ENCODE measurements at regions not wholly inside any gene's neighbourhood (a gene's known extent, or its start where the extent isn't known, plus 50 kb on each side); places are given as distances from the start of the nearest gene placed in this dataset.
"Not testable (repeated sequence)": the region's sequence is repeated elsewhere in the genome, so short reads cannot be mapped to it uniquely, and the experiment has no call there.

DNA sequence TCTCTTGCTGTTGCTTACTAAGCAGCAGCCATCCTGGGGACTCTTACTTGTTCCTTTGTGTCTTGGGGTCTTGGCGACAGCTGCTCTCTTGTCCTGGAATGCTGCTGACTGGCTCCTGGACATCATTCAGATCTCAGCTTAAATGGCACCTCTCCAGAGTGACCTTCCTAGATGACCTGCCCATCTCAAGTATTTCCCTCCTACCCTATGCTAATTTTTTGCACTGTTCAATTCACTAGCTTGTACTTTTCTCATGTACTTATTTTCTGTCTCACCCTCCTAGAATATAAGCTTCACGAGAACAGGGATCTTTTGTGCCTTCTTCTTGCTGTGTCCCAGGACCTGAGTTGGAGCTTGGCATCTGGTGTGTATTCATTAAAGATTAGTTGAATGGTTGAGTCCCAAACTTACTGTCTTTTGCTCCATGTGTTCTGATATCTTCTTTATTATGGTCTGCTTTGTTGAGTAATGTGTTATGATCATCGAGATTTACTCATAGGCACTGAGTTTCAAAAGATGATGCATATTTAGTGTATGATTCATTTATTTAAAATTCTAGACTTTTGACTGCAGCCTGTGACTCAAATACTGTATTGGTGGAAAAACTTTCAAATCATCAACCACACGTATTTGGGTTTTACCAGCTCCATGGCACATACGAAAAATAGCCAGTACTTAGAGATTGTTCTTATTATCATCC is 302.1 kb upstream of the PLGLB2 start:
- not testable (repeated sequence) for H3K9ac ChIP-seq (ENCODE audit: low read depth, low read length); H3K27ac ChIP-seq (ENCODE audit: low read depth, low read length); H3K36me3 ChIP-seq (ENCODE audit: control insufficient read depth, insufficient read depth, low read length); H3K4me1 ChIP-seq (ENCODE audit: control insufficient read depth, insufficient read depth, low read length); H3K27me3 ChIP-seq (ENCODE audit: control insufficient read depth, insufficient read depth, low read length); H3K9me3 ChIP-seq (ENCODE audit: control insufficient read depth, insufficient read depth, low read length); H3K4me3 ChIP-seq (ENCODE audit: low read depth, low read length)

DNA sequence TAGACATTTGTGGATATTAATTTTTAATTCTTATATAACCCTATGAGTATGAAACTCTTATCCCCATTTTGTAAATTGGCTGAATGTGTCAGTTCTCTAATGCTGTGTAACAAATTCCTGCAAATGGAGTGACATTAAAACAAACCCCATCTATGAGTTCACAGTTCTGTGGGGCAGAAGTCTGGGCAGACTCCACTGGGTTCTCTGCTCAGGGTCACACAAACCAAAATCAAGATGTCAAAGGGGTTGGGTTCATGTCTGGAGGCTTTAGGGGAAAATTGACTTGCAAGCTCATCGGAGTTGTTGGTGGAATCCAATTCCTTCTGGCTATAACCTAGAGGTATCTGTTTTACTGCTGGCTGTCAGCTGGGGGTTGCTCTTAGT is 301.6 kb upstream of the PLGLB2 start:
- H3K36me3 ChIP-seq (ENCODE audit: control insufficient read depth, insufficient read depth, low read length); H3K27ac ChIP-seq (ENCODE audit: low read depth, low read length); H3K9ac ChIP-seq (ENCODE audit: low read depth, low read length); H3K4me1 ChIP-seq (ENCODE audit: control insufficient read depth, insufficient read depth, low read length); H3K27me3 ChIP-seq (ENCODE audit: control insufficient read depth, insufficient read depth, low read length); H3K4me3 ChIP-seq (ENCODE audit: low read depth, low read length); H3K9me3 ChIP-seq (ENCODE audit: control insufficient read depth, insufficient read depth, low read length): not testable (repeated sequence)

DNA sequence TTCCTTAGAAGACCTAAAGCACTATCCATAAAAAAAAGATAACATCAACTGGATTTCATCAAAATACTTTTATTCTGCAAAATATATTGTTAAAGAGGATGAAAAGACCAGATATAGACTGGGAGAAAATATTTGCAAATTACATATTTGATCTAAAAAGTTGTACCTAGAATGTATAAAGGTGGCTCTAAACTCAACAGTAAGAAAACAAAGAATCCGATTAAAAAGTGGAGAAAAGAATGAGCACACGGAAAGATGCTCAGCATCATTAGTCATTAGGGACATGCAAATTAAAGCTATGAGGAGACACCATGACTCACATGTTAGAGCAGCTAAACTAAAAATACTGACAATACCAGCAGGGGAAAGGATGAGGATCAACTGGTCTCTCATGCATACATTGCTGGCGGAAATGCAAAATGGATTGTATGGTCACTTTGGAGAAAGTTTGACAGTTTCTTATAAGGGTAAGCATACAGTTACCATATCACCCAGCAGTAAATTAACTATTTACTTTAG is 298.4 kb upstream of the PLGLB2 start:
- not testable (repeated sequence) for H3K9me3 ChIP-seq (ENCODE audit: control insufficient read depth, insufficient read depth, low read length); H3K27ac ChIP-seq (ENCODE audit: low read depth, low read length); H3K4me3 ChIP-seq (ENCODE audit: low read depth, low read length); H3K9ac ChIP-seq (ENCODE audit: low read depth, low read length); H3K27me3 ChIP-seq (ENCODE audit: control insufficient read depth, insufficient read depth, low read length); H3K4me1 ChIP-seq (ENCODE audit: control insufficient read depth, insufficient read depth, low read length); H3K36me3 ChIP-seq (ENCODE audit: control insufficient read depth, insufficient read depth, low read length)

DNA sequence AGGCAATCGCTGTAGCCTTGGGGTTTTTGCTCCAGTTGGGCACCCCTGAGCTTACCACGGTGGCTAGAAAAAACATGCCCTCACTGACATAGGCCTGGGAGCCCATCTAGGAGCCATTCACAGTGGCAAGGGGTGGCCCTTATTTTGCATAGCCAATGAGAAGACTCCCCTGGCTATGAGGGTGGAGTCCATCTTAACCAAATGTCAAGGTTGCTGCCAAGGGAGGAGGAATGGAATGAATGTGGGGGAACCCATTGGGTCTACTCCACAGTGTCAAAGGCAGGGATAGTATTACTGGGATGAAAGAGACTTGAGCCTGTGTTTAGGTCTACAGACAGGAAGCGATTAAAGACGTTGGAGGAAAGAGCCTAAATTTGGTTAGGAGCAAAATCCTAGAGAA is 295.7 kb upstream of the PLGLB2 start:
- not testable (repeated sequence) for H3K36me3 ChIP-seq (ENCODE audit: control insufficient read depth, insufficient read depth, low read length); H3K27ac ChIP-seq (ENCODE audit: low read depth, low read length); H3K9me3 ChIP-seq (ENCODE audit: control insufficient read depth, insufficient read depth, low read length); H3K27me3 ChIP-seq (ENCODE audit: control insufficient read depth, insufficient read depth, low read length); H3K4me3 ChIP-seq (ENCODE audit: low read depth, low read length); H3K9ac ChIP-seq (ENCODE audit: low read depth, low read length); H3K4me1 ChIP-seq (ENCODE audit: control insufficient read depth, insufficient read depth, low read length)

DNA sequence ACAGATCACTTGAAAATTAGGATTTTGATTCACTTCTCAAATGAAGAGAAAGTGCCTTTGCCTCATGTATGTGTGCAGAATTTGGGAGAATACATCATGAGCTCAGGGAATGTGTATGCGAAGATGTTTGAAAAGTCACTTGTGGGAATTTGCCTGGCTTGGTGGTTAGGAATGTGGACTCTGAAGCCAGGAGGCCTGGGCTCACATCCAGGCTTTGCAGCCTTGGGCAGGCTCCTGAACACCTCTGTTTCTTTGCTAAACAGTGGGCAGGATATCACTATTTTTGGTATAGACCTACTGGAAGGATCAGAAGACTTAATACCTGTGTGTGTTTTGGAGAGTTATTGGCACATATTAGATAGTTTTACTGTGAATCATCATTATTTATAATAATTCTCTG is 295.0 kb upstream of the PLGLB2 start:
- H3K4me1 ChIP-seq (ENCODE audit: control insufficient read depth, insufficient read depth, low read length); H3K27me3 ChIP-seq (ENCODE audit: control insufficient read depth, insufficient read depth, low read length); H3K27ac ChIP-seq (ENCODE audit: low read depth, low read length); H3K36me3 ChIP-seq (ENCODE audit: control insufficient read depth, insufficient read depth, low read length); H3K9me3 ChIP-seq (ENCODE audit: control insufficient read depth, insufficient read depth, low read length); H3K4me3 ChIP-seq (ENCODE audit: low read depth, low read length); H3K9ac ChIP-seq (ENCODE audit: low read depth, low read length): not testable (repeated sequence)

DNA sequence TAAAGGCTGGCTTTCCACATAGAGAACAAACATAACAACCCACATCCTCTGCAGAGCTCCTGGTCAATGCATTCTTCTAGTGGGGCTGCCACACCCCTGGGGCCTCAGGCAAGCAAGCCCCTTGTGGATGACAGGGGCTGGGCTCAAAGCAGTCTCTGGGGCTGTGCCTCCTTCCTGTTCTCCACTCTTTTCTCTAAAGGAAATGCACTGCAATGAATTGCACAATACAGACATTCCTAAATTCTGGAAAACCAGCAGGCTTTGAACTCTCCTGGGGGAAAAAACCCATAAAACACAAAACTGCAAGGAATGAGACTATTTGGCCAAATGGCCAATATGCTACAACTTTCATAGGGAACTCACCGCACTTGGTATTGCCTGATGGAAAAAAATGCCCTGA is 293.9 kb upstream of the PLGLB2 start:
- not testable (repeated sequence) for H3K4me3 ChIP-seq (ENCODE audit: low read depth, low read length); H3K36me3 ChIP-seq (ENCODE audit: control insufficient read depth, insufficient read depth, low read length); H3K9ac ChIP-seq (ENCODE audit: low read depth, low read length); H3K4me1 ChIP-seq (ENCODE audit: control insufficient read depth, insufficient read depth, low read length); H3K9me3 ChIP-seq (ENCODE audit: control insufficient read depth, insufficient read depth, low read length); H3K27me3 ChIP-seq (ENCODE audit: control insufficient read depth, insufficient read depth, low read length)
- peak overlapping the region; percentile 73 for H3K27ac ChIP-seq (ENCODE audit: low read depth, low read length)

DNA sequence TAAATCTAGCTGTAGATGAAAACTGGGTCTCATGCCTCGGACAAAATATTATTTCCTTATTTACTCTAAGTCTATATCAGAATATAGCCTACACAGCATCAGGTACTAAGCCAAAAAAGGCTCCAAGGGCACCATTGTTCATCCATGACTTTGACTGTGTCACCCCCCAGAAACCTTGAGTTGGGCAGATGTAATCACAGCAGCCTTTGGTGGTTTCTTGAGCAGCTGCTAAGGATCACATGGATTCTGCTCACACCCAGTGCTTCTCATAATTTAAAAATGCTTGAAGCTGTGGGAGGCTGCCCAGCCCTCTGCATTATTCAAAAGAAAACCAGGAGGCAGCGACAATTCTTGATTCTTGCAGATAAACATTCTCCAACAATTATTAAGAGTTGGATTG is 293.5 kb upstream of the PLGLB2 start:
- not testable (repeated sequence) for H3K27me3 ChIP-seq (ENCODE audit: control insufficient read depth, insufficient read depth, low read length); H3K4me1 ChIP-seq (ENCODE audit: control insufficient read depth, insufficient read depth, low read length); H3K4me3 ChIP-seq (ENCODE audit: low read depth, low read length); H3K36me3 ChIP-seq (ENCODE audit: control insufficient read depth, insufficient read depth, low read length); H3K9ac ChIP-seq (ENCODE audit: low read depth, low read length); H3K9me3 ChIP-seq (ENCODE audit: control insufficient read depth, insufficient read depth, low read length)
- H3K27ac ChIP-seq (ENCODE audit: low read depth, low read length): peak overlapping the region; percentile 73

DNA sequence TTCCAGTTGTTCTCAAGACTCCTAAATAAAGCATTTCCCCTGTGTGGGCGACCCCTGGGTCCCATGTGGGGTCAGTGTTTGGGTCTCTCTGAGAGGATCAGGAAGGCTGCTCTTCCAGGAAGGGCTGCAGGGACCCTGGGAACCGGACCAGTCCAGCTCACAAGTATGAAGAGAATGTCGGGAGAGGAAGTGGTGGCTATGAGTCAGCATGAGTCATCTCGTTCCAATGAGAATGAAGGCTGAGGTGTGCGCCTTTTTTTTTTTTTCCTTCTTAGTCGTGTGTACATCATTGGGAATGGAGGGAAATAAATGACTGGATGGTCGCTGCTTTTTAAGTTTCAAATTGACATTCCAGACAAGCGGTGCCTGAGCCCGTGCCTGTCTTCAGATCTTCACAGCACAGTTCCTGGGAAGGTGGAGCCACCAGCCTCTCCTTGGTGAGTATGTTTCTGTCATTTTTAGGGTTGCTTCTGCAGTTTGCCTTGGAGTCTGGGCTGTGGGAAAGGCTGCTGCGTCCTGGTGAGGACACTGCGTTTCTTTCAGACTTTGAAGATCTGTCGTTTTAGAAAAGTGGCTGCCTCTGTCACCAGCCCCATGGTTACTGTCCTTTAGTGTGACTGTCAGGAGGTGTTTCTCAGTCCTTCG is 292.6 kb upstream of the PLGLB2 start:
- H3K4me1 ChIP-seq (ENCODE audit: control insufficient read depth, insufficient read depth, low read length); H3K9me3 ChIP-seq (ENCODE audit: control insufficient read depth, insufficient read depth, low read length); H3K36me3 ChIP-seq (ENCODE audit: control insufficient read depth, insufficient read depth, low read length); H3K27me3 ChIP-seq (ENCODE audit: control insufficient read depth, insufficient read depth, low read length): not testable (repeated sequence)
- 0 out of 2 replicates have a peak overlapping the region, but pooled peaks have one; percentile 18 for H3K9ac ChIP-seq (ENCODE audit: low read depth, low read length)
- peak overlapping the region; percentile 48 for H3K4me3 ChIP-seq (ENCODE audit: low read depth, low read length)
- H3K27ac ChIP-seq (ENCODE audit: low read depth, low read length): peak overlapping the region; percentile 76

DNA sequence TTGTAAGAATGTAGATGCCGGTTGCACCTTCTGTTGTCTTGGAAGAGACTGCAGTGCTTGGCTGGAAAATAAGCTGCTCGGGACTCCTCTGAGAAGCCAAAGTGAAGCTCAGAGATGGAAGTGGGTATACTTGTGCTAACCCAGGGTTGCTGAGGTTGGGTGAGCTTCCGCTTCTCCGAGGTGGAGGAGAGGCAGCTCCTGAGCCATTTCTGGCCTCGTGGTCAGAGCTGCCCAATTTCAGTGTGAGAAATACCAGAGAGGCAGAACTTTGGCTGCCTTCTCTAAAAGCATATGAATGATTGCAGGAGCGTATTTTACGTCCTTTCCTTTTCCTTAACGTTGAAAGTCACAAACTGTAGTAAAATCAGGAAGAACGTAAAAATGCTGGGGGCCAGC is 292.0 kb upstream of the PLGLB2 start:
- Histone ChIP-seq H3K4me3 (ENCODE audit: low read depth, low read length) (peak overlapping the region; percentile 48), H3K9ac (ENCODE audit: low read depth, low read length) (0 out of 2 replicates have a peak overlapping the region, but pooled peaks have one; percentile 18), H3K27ac (ENCODE audit: low read depth, low read length) (peak overlapping the region; percentile 76)
- not testable (repeated sequence) for H3K27me3 ChIP-seq (ENCODE audit: control insufficient read depth, insufficient read depth, low read length); H3K4me1 ChIP-seq (ENCODE audit: control insufficient read depth, insufficient read depth, low read length); H3K9me3 ChIP-seq (ENCODE audit: control insufficient read depth, insufficient read depth, low read length); H3K36me3 ChIP-seq (ENCODE audit: control insufficient read depth, insufficient read depth, low read length)

DNA sequence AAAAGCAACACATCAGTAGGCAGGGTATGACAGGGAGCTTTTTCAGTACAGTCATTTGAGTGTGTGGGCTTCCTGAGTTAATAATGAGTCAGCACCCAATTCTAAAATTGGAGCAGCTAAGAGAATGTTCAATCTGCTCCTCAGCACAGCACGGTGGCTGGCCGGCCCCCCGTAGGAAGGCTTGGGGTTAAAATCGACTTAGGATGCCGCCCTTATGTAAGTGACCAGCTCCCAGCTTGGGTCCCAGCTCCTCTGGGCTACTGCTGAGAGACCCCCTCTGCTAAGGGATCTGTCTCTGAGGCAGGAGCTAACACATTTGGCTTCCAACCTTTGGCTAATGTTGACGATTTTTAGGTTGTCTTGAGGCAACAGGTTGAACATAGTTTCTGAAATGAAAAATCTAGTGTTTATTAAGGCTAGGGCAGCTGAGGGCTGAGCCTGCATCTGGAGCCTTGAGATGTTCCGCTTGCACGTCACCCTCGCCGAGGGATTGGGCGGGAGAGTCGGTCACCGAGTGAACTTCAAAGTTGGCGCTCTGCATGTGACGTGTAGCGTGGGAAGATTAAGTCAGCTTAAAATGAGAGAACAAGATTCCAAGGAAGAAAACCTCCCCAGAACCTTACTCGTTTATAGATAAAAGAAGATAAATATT is 291.3 kb upstream of the PLGLB2 start:
- H3K4me3 ChIP-seq (ENCODE audit: low read depth, low read length); H3K27ac ChIP-seq (ENCODE audit: low read depth, low read length); H3K4me1 ChIP-seq (ENCODE audit: control insufficient read depth, insufficient read depth, low read length): not testable (repeated sequence)

DNA sequence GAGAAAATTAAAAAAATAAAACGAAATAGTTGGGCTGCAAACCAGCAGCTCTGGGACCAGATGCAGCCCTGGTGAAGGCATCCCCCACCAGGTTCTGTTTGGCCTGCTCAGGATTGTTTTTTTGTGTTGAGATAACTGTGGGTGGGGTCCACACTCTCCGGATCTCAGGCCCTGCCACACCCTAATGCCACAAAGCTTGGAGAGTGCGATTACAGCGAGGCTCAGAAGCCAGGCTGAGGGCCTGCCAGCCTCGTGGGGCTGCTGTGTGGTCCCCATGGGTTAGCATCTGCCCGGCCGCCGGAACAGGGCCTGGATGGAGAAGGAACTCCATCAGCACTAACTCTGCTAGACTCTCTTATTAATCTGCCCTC is 290.8 kb upstream of the PLGLB2 start:
- not testable (repeated sequence) for H3K27me3 ChIP-seq (ENCODE audit: control insufficient read depth, insufficient read depth, low read length); H3K4me1 ChIP-seq (ENCODE audit: control insufficient read depth, insufficient read depth, low read length); H3K27ac ChIP-seq (ENCODE audit: low read depth, low read length); H3K4me3 ChIP-seq (ENCODE audit: low read depth, low read length); H3K9ac ChIP-seq (ENCODE audit: low read depth, low read length); H3K9me3 ChIP-seq (ENCODE audit: control insufficient read depth, insufficient read depth, low read length); H3K36me3 ChIP-seq (ENCODE audit: control insufficient read depth, insufficient read depth, low read length)

More for the DNA sequence above, 291.3 kb upstream of the PLGLB2 start:
- not testable (repeated sequence) for H3K9ac ChIP-seq (ENCODE audit: low read depth, low read length); H3K27me3 ChIP-seq (ENCODE audit: control insufficient read depth, insufficient read depth, low read length); H3K9me3 ChIP-seq (ENCODE audit: control insufficient read depth, insufficient read depth, low read length); H3K36me3 ChIP-seq (ENCODE audit: control insufficient read depth, insufficient read depth, low read length)
